DOHH2 (cell line): ENCODE measurements at regions not wholly inside any gene's neighbourhood (a gene's known extent, or its start where the extent isn't known, plus 50 kb on each side); places are given as distances from the start of the nearest gene placed in this dataset.

Experiments used
- H3F3A ChIP-seq: fragments of 200-600 bp; sonication (generic), shearing (Covaris generic); 2 replicates; pipeline ENCODE4 v1.6.0; 2016; ENCODE audit warnings: antibody characterized with exemption, mild to moderate bottlenecking; ENCODE audit not compliant: control insufficient read depth, insufficient read depth
- H3K27ac ChIP-seq: fragments of 200-600 bp; sonication (generic); 2 replicates; pipeline ENCODE4 v1.5.1; 2014; ENCODE audit warnings: low read depth, mild to moderate bottlenecking, low read length, moderate library complexity
- H3K27me3 ChIP-seq: fragments of 200-600 bp; sonication (generic); 2 replicates; pipeline ENCODE4 v1.6.1; 2014; ENCODE audit warnings: mild to moderate bottlenecking, low read length, mixed read lengths; ENCODE audit not compliant: control insufficient read depth
- H3K36me3 ChIP-seq: fragments of 200-600 bp; sonication (generic); 2 replicates; pipeline ENCODE4 v1.6.1; 2014; ENCODE audit warnings: mild to moderate bottlenecking, low read length, moderate library complexity, mixed read lengths; ENCODE audit not compliant: control insufficient read depth
- H3K4me1 ChIP-seq: fragments of 200-600 bp; sonication (generic); 2 replicates; pipeline ENCODE4 v1.6.1; 2014; ENCODE audit warnings: mild to moderate bottlenecking, low read length, mixed read lengths; ENCODE audit not compliant: control insufficient read depth
- H3K4me2 ChIP-seq: fragments of 200-600 bp; sonication (generic); 2 replicates; pipeline ENCODE4 v1.6.0; 2014; ENCODE audit warnings: mild to moderate bottlenecking, low read length, moderate library complexity
- H3K4me3 ChIP-seq: fragments of 200-600 bp; sonication (generic); 2 replicates; pipeline ENCODE4 v1.5.1; 2014; ENCODE audit warnings: mild to moderate bottlenecking, low read length, mixed read lengths
- H3K79me2 ChIP-seq: fragments of 200-600 bp; sonication (generic); 2 replicates; pipeline ENCODE4 v1.6.1; 2014; ENCODE audit warnings: mild to moderate bottlenecking, low read length, mixed read lengths; ENCODE audit not compliant: control insufficient read depth
- H3K9me2 ChIP-seq: fragments of 200-600 bp; sonication (generic); replicated peaks from 2 replicates; pipeline ENCODE4 v1.6.1; 2014; ENCODE audit warnings: mild to moderate bottlenecking, low read length, mixed read lengths; ENCODE audit not compliant: control insufficient read depth
- H3K9me3 ChIP-seq: fragments of 200-600 bp; sonication (generic); 2 replicates; pipeline ENCODE4 v1.6.1; 2014; ENCODE audit warnings: antibody characterized with exemption, low read length, mixed read lengths; ENCODE audit not compliant: control insufficient read depth, insufficient read depth
- H4K20me1 ChIP-seq: fragments of 200-600 bp; sonication (generic); 2 replicates; pipeline ENCODE4 v1.6.0; 2014; ENCODE audit warnings: low read depth, mild to moderate bottlenecking, antibody characterized with exemption, low read length, moderate library complexity; ENCODE audit not compliant: control insufficient read depth, insufficient read depth
- CTCF ChIP-seq: fragments of 200-600 bp; sonication (generic); IDR thresholded peaks from one replicate; pipeline ENCODE4 v1.5.1; 2014; ENCODE audit warnings: antibody characterized with exemption, mild to moderate bottlenecking, low read depth, low read length; ENCODE audit not compliant: poor library complexity, severe bottlenecking
- EZH2phosphoT487 ChIP-seq: fragments of 200-600 bp; sonication (generic); IDR thresholded peaks from 2 replicates; pipeline ENCODE4 v1.6.1; 2017; ENCODE audit warnings: borderline replicate concordance, mild to moderate bottlenecking, antibody characterized with exemption, low read length, moderate library complexity, mixed read lengths

DNA sequence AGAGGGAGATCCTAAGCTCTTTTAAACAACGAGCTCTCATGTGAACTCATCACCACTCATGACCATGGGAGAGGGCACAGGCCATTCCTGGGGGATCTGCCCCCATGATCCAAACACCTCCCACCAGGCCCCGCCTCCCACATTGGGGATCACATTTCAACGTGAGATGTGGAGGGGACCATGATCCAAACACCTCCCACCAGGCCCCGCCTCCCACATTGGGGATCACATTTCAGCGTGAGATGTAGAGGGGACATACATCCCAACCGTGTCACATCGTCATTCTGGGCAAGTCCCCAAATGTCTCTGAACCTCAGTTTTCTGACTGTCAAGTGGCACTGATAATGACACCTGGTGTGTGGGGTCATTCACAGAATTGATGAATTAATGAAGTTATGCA is 641.8 kb downstream of the CDH26 start:
- no peak overlapping the region for H3K4me2 ChIP-seq
- no peak overlapping the region for H3K4me3 ChIP-seq
- H3K36me3 ChIP-seq, result no peaks in the 10 kb centered on the region
- H4K20me1 ChIP-seq, result no peaks in the 10 kb centered on the region
- no peaks in the 10 kb centered on the region for H3K79me2 ChIP-seq
- no peaks in the 10 kb centered on the region for H3F3A ChIP-seq
- H3K27ac ChIP-seq, result no peak overlapping the region
- H3K9me2 ChIP-seq, result no peaks in the 10 kb centered on the region
- H3K27me3 ChIP-seq, result no peaks in the 10 kb centered on the region
- H3K9me3 ChIP-seq, result peaks cover 3% of the 10 kb centered on the region; the same call in 1 of the 2 replicates
- TF ChIP-seq EZH2phosphoT487, result no peak
- H3K4me1 ChIP-seq, result no peaks in the 10 kb centered on the region

DNA sequence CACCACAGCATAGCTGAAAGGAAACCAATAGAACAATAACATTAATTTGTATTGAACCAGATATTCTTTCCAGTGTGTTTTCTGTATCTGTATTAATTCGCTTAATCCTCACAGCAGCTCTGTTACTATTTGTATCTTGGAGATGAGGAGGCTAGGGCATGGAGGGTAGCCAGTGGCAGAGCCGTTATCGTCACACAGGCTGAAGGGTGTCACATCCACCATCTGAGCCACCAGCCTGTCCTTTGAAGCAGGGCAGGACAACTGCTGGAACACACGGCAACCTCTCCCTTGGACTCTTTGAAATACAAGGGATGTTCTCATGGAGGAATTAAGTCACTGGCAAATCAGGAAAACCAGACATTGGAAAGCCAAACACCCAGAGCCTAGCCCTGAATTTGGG is 628.0 kb upstream of the CDH4 start:
- no peak overlapping the region for H3K4me3 ChIP-seq
- H3K79me2 ChIP-seq, result no peaks in the 10 kb centered on the region
- H4K20me1 ChIP-seq, result no peaks in the 10 kb centered on the region
- H3K9me2 ChIP-seq, result no peaks in the 10 kb centered on the region
- H3K4me1 ChIP-seq, result no peaks in the 10 kb centered on the region
- H3K36me3 ChIP-seq, result no peaks in the 10 kb centered on the region
- H3F3A ChIP-seq, result no peaks in the 10 kb centered on the region
- no peak overlapping the region for H3K27ac ChIP-seq
- no peaks in the 10 kb centered on the region for H3K27me3 ChIP-seq
- TF ChIP-seq EZH2phosphoT487, result no peak
- no peak for TF ChIP-seq CTCF
- H3K4me2 ChIP-seq, result no peak overlapping the region
- no peaks in the 10 kb centered on the region for H3K9me3 ChIP-seq

- no peaks in the 10 kb centered on the region for H3K36me3 ChIP-seq
- no peak overlapping the region for H3K27ac ChIP-seq
- H3K27me3 ChIP-seq, result no peaks in the 10 kb centered on the region
- H3K79me2 ChIP-seq, result no peaks in the 10 kb centered on the region
- no peaks in the 10 kb centered on the region for H3K4me1 ChIP-seq
- no peak overlapping the region for H3K4me3 ChIP-seq
- H3K9me2 ChIP-seq, result no peaks in the 10 kb centered on the region
- H3F3A ChIP-seq, result no peaks in the 10 kb centered on the region
- no peaks in the 10 kb centered on the region for H3K9me3 ChIP-seq
- TF ChIP-seq CTCF (no peak), EZH2phosphoT487 (no peak)
- H3K4me2 ChIP-seq, result no peak overlapping the region
- no peaks in the 10 kb centered on the region for H4K20me1 ChIP-seq
These were observed 624.1 kb upstream of the CDH4 start for GRCh38 chr20:60627751-60628565.

- H3K27me3 ChIP-seq, result no peaks in the 10 kb centered on the region
- H3K36me3 ChIP-seq, result no peaks in the 10 kb centered on the region
- no peaks in the 10 kb centered on the region for H3K79me2 ChIP-seq
- no peak overlapping the region for H3K4me3 ChIP-seq
- no peak for TF ChIP-seq CTCF
- TF ChIP-seq EZH2phosphoT487, result no peak
- no peaks in the 10 kb centered on the region for H3K9me2 ChIP-seq
- H3K4me2 ChIP-seq, result no peak overlapping the region
- H3K27ac ChIP-seq, result no peak overlapping the region
- H3K4me1 ChIP-seq, result no peaks in the 10 kb centered on the region
- no peaks in the 10 kb centered on the region; the same call in 1 of the 2 replicates for H3K9me3 ChIP-seq
- no peaks in the 10 kb centered on the region for H4K20me1 ChIP-seq
- H3F3A ChIP-seq, result no peaks in the 10 kb centered on the region
These were observed 623.3 kb upstream of the CDH4 start for GRCh38 chr20:60628749-60629148.
